ENCODE measurements at regions not wholly inside any gene's neighbourhood (a gene's known extent, or its start where the extent isn't known, plus 50 kb on each side); places are given as distances from the start of the nearest gene placed in this dataset.

DNA sequence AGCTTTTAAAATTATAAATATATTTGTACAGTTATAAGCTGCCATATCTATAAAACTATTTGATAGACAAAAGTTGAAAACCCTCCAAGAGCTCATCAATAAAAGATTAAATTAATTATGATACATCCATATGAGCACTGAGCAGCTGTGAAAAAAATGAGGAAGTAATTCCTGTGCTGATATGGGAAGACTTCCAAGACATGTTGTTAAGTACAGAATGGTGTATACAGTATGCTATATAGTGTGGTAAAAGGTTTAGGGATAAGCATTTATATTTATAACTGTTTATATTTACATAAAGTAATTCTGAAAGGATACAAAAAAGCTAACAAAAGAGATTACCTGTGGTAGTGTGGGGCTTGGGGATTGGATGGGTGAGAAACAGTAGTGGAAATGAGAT, 92.8 kb upstream of the BMP2K start:
- H3K36me3 ChIP-seq (replicated peaks): no peaks in the 10 kb centered on the region
- no peak for DNase-seq (ENCODE audit: low spot score in 2 of 2)
- H3K4me3 ChIP-seq: no peak overlapping the region
- H3K4me1 ChIP-seq: no peaks in the 10 kb centered on the region
- H3K27me3 ChIP-seq (ENCODE audit: low read depth): no peaks in the 10 kb centered on the region
- in situ Hi-C loops (cut with MboI; ENCODE audit: low sequenced_read_pairs): no loop called here
- H3K9me3 ChIP-seq: no peaks in the 10 kb centered on the region

DNA sequence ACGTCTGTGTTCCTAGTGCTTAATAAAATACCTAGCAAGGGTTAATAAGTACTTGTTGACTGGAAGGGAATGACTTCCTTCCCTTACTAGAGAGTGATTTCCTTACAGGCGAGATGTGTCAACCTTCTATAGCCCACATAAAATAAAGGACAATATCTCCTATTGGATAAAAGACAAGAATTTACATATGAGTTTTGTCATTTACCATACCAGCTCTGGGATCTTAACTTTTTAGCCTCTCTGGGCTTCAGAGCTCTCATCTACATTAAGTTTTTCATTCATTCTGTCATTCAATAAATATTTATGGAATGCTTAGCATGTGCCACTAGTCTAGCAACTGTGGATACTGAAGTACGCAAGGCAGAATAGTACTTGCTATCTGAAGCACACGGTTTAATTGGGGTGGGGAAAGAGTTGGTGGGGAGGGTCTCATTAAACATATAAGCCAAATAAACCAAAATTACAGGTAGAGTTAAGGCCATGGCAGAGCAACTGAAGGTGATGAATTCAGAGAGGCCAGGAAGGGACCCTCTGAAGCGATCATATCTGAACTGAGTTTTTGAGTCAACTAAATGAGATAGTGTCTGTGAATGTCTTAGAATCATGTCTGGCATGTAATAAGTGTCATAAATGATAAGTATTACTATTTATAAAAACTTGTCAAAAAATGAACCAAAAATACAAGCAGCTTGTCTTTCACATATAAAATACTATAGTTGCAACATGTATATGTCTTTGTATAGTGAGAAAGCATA, 91.6 kb upstream of the BMP2K start:
- in situ Hi-C loops (cut with MboI; ENCODE audit: low sequenced_read_pairs): no loop called here
- Histone ChIP-seq H3K4me1 (no peaks in the 10 kb centered on the region), H3K27me3 (ENCODE audit: low read depth) (no peaks in the 10 kb centered on the region), H3K4me3 (no peak overlapping the region), H3K9me3 (no peaks in the 10 kb centered on the region), H3K36me3 (replicated peaks) (no peaks in the 10 kb centered on the region)
- DNase-seq (ENCODE audit: low spot score in 2 of 2): no peak

DNA sequence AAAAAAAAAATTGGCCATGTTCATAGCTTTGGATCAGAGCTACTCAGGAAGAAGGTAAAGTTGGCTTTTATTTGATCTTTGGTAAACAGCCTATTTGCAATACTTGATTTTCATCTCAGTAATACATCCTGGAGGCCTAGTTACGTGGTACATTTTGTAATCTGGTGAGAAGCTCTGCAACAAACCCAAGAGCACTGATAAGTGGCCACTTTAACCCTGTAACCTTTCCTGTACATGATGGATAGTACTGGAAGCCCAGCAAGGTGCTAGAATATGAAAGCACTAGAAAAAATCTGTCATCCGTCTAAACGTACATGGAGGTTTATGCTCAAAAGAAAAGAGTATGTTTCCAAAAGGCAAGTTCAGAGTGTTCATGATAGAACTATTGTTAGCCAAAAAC, 88.3 kb upstream of the BMP2K start:
- no peak for DNase-seq (ENCODE audit: low spot score in 2 of 2)

DNA sequence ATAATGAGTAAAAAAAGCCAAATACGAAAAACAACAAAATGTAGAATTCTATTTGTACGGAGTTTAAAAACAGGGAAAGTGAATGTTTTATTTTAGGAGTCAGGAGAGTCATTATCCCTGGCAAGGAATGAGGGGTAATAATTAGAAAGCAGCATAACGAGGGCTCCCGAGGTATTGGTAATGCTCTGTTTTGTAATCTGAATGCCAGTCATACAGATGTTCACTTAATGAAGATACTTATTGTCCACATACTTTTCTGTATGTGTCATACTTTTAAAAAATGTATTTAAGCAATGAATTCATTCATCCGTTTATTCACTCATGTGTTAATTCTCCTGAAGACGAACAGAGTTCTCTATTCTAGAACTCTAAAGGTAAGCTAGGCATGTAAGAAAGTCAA, 87.8 kb upstream of the BMP2K start:
- no peaks in the 10 kb centered on the region for H3K27me3 ChIP-seq (ENCODE audit: low read depth)
- no peak for DNase-seq (ENCODE audit: low spot score in 2 of 2)
- H3K9me3 ChIP-seq: no peaks in the 10 kb centered on the region
- H3K4me3 ChIP-seq: no peak overlapping the region
- H3K36me3 ChIP-seq (replicated peaks): no peaks in the 10 kb centered on the region
- no peaks in the 10 kb centered on the region for H3K4me1 ChIP-seq
- in situ Hi-C loops (cut with MboI; ENCODE audit: low sequenced_read_pairs): no loop called here

More for the DNA sequence above, 88.3 kb upstream of the BMP2K start:
- Histone ChIP-seq H3K4me3 (no peak overlapping the region), H3K4me1 (no peaks in the 10 kb centered on the region), H3K36me3 (replicated peaks) (no peaks in the 10 kb centered on the region), H3K9me3 (no peaks in the 10 kb centered on the region), H3K27me3 (ENCODE audit: low read depth) (no peaks in the 10 kb centered on the region)
- in situ Hi-C loops (cut with MboI; ENCODE audit: low sequenced_read_pairs): no loop called here

DNA sequence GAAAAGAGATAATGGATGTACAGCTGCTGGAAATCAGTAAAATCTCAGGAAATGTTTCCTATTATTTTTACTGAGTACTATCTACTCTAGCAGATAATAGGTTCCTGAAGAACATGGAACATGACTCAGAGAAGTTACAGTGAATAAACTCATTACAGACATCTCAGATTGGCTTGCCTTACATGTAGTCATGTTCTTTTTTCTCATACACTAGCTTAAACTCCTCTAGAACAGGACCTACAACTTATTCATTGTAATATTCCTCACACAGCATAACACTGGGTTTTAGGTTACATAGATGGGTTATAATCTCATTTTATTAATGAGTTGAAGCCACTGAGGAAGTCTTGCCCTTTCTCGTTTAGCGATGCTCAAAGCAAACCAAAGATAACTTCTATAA, 86.9 kb upstream of the BMP2K start:
- Histone ChIP-seq H3K9me3 (no peaks in the 10 kb centered on the region), H3K4me3 (no peak overlapping the region), H3K4me1 (no peaks in the 10 kb centered on the region), H3K36me3 (replicated peaks) (no peaks in the 10 kb centered on the region), H3K27me3 (ENCODE audit: low read depth) (no peaks in the 10 kb centered on the region)
- in situ Hi-C loops (cut with MboI; ENCODE audit: low sequenced_read_pairs): no loop called here
- no peak for DNase-seq (ENCODE audit: low spot score in 2 of 2)

DNA sequence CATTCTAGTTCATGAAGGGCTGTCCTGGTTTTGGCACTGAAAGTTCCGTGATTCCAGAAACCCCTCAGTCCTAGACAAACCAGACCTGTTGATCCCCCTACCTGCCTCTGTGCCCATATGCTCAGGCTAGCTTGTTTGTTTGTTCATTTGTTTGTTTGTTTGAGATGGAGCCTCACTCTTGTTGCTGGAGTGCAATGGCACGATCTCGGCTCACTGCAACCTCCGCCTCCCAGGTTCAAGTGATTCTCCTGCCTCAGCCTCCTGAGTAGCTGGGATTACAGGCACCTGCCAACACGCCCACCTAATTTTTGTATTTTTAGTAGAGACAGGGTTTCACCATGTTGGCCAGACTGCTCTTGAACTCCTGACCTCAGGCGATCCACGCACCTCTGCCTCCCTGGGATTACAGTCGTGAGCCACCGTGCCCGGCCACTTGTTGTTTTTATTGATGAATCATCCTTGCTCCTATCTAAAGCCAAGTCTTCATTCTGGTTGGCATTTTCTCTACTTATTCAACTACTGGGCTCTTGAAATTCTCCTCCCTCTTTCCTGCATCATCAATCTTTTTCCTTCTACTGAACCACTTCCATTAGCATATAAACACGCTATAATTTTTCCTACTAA, 86.3 kb upstream of the BMP2K start:
- in situ Hi-C loops (cut with MboI; ENCODE audit: low sequenced_read_pairs): no loop called here
- Histone ChIP-seq H3K4me3 (no peak overlapping the region), H3K4me1 (no peaks in the 10 kb centered on the region), H3K27me3 (ENCODE audit: low read depth) (no peaks in the 10 kb centered on the region), H3K9me3 (no peaks in the 10 kb centered on the region), H3K36me3 (replicated peaks) (no peaks in the 10 kb centered on the region)
- no peak for DNase-seq (ENCODE audit: low spot score in 2 of 2)

DNA sequence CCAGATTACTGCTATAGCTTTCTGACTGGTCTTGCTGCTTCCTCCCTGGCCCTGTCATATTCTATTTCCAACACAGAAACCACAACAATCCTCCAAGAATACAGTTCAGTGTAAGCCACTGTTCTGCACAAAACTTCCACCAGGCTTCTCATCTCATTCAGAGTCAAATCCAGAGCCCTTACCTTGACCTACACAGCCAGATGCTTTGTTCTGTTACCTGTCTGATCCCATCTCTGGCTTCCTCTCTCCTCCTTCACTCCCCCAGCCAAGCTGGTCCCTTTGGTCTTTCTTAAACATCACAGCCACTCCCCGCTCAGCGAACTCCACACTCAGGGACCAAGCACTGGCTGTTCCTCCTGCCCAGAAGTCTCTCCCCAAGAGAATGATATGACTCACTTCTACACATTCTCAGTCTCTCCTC, 84.8 kb upstream of the BMP2K start:
- no peaks in the 10 kb centered on the region for H3K36me3 ChIP-seq (replicated peaks)
- H3K4me3 ChIP-seq: no peak overlapping the region
- H3K4me1 ChIP-seq: no peaks in the 10 kb centered on the region
- DNase-seq (ENCODE audit: low spot score in 2 of 2): no peak
- H3K27me3 ChIP-seq (ENCODE audit: low read depth): no peaks in the 10 kb centered on the region
- no peaks in the 10 kb centered on the region for H3K9me3 ChIP-seq
- in situ Hi-C loops (cut with MboI; ENCODE audit: low sequenced_read_pairs): no loop called here

DNA sequence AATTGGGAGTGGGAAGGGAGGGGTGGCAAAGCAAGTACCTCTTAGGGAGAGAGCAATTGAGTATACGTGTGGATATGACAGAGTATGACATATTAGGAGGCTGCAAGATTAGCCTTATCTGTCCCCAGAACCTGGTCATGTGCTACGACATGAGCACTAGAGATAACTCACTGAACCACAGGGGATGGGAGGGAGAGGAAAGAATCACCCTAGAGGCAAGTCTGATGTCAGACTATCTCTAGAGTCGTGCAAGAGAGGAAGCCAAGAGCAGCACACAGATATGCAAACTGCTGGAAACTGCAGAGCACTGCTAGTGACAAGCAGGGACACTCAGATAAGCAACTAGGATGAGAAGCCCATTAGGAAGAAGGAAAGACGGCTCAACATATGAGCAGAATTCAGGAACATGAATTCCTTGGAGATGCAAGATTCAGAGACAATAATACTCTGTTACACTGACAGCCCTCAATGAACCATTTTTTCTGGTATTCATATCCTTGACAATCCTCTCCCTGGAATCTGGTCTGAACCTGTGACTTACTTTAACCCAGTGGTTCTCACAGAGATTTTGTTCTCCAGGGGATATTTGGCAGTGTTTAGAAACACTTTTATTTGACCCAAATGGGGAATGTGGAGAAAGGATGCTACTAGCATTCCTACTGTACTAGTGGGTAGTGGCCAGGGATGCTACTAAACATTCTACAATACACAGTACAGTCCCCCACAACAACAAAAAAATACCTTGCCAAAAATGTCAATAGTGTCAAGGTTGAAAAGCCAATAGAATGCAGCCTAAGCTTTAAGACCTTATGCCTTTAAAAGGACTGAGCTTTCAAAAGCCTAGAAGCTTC, 84.0 kb upstream of the BMP2K start:
- H3K27me3 ChIP-seq (ENCODE audit: low read depth): no peaks in the 10 kb centered on the region
- DNase-seq (ENCODE audit: low spot score in 2 of 2): no peak
- no peaks in the 10 kb centered on the region for H3K4me1 ChIP-seq
- no peaks in the 10 kb centered on the region for H3K36me3 ChIP-seq (replicated peaks)
- no peak overlapping the region for H3K4me3 ChIP-seq
- H3K9me3 ChIP-seq: no peaks in the 10 kb centered on the region
- in situ Hi-C loops (cut with MboI; ENCODE audit: low sequenced_read_pairs): no loop called here

DNA sequence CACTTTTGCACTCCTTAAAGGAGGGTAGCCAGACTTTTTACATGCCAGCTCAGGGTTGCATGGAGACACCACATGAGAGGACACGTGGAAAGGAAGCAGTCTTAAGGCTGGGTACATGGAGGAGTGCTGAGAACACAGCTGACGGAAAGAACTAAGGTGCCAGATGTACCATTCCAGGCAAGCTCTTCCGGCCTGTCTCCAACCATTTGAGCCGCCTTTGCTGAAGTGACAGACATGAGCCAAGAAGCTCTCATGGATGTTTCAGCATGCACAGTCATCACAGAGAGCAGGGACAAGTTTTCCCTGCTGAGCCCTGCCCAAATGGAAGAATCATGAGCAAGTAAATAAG, 83.4 kb upstream of the BMP2K start:
- in situ Hi-C loops (cut with MboI; ENCODE audit: low sequenced_read_pairs): no loop called here
- Histone ChIP-seq H3K4me1 (no peaks in the 10 kb centered on the region), H3K4me3 (no peak overlapping the region), H3K27me3 (ENCODE audit: low read depth) (no peaks in the 10 kb centered on the region), H3K9me3 (no peaks in the 10 kb centered on the region), H3K36me3 (replicated peaks) (no peaks in the 10 kb centered on the region)
- DNase-seq (ENCODE audit: low spot score in 2 of 2): no peak

DNA sequence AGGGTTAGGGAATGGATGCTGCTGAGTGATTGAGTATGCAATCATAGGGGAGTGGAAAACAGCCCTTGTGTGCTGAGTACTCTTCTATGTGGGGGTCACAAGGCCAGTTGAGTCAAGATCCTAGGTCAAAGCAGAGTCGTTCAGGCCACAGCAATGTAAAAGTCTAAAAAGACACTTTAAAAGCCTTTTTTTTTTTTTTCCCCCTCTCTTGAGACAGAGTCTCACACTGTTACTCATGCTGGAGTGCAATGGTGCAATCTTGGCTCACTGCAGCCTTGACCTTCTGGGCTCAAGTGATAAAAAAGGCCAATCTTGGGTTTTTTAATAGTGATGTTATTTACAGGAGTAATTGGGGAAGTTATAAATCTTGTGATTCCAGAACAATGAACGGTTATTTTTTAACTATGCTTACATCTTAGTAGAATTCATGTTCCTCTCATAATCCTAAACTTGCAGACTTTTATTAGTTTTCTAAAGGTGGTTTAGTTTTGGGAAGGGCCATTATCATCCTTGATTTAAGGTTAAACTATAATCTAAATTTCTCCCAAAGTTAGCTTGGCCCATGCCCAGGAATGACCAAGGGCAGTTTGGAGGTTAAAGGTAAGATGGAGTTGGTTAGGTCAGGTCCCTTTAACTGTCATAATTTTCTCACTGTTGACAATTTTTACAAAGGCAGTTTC, 82.2 kb upstream of the BMP2K start:
- Histone ChIP-seq H3K9me3 (no peaks in the 10 kb centered on the region), H3K4me1 (no peaks in the 10 kb centered on the region), H3K4me3 (no peak overlapping the region), H3K27me3 (ENCODE audit: low read depth) (no peaks in the 10 kb centered on the region), H3K36me3 (replicated peaks) (no peaks in the 10 kb centered on the region)
- DNase-seq (ENCODE audit: low spot score in 2 of 2): no peak
- in situ Hi-C loops (cut with MboI; ENCODE audit: low sequenced_read_pairs): no loop called here

DNA sequence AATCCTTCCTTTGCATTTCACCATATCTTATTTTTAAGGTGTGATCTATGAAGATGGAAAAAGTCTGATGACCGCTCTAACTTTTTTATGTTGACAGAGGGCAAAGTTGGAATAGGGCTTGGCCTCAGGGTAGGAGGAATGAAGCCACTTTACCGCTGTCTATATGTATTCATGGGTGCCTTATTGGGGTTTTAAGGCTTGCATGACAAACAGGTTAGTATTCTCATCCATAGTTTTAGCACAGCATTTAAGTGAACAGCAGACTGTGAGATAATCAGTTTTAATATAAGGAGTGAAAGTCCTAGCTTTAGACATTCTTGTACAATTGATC, 81.7 kb upstream of the BMP2K start:
- no peaks in the 10 kb centered on the region for H3K4me1 ChIP-seq
- no peak overlapping the region for H3K4me3 ChIP-seq
- in situ Hi-C loops (cut with MboI; ENCODE audit: low sequenced_read_pairs): no loop called here
- no peaks in the 10 kb centered on the region for H3K27me3 ChIP-seq (ENCODE audit: low read depth)
- DNase-seq (ENCODE audit: low spot score in 2 of 2): no peak
- H3K36me3 ChIP-seq (replicated peaks): no peaks in the 10 kb centered on the region
- H3K9me3 ChIP-seq: no peaks in the 10 kb centered on the region

DNA sequence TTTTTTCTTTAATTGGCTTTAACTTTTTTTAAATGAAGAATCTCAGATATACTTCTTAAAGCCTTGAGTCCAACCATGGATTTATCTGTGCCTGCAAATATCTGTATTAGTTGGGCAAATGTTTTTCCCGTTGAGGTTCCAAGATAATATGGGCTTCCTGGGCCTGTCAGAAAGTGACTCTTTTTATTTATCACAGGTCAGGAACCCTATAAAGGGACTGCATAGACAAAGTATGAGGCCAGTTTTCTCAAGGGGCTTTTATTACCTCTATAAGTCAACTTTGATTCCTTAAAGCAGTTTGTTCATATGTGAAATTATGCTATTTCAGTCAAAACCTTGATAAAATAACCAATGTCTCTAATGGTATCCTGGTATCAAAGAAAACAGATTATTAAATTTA, 80.2 kb upstream of the BMP2K start:
- H3K4me1 ChIP-seq: no peaks in the 10 kb centered on the region
- H3K36me3 ChIP-seq (replicated peaks): no peaks in the 10 kb centered on the region
- no peaks in the 10 kb centered on the region for H3K9me3 ChIP-seq
- no peak for DNase-seq (ENCODE audit: low spot score in 2 of 2)
- in situ Hi-C loops (cut with MboI; ENCODE audit: low sequenced_read_pairs): no loop called here
- H3K27me3 ChIP-seq (ENCODE audit: low read depth): no peaks in the 10 kb centered on the region
- H3K4me3 ChIP-seq: no peak overlapping the region

DNA sequence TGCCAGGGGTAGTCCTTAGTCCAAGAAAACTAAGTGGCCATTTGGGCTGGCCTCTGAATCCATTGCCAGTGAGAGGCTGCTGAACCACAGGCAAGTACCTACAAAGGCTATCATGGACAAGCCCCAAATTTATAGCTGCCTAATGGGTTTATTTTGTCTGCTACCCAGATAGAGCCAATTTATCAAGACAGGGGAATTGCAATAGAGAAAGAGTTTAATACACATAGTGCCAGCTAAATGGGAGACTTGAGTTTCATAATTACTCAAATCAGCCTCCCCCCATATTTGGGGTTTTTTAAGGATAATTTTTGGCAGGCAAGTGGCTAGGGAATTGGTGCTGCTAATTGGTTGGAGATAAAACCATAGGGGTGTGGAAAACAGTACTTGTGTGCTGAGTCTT, 73.1 kb upstream of the BMP2K start:
- no peaks in the 10 kb centered on the region for H3K4me1 ChIP-seq
- DNase-seq (ENCODE audit: low spot score in 2 of 2): no peak
- H3K27me3 ChIP-seq (ENCODE audit: low read depth): no peaks in the 10 kb centered on the region
- no peaks in the 10 kb centered on the region for H3K36me3 ChIP-seq (replicated peaks)
- in situ Hi-C loops (cut with MboI; ENCODE audit: low sequenced_read_pairs): no loop called here
- H3K4me3 ChIP-seq: no peak overlapping the region
- 0 out of 2 replicates have a peak, but pooled peaks cover 3% of the 10 kb centered on the region for H3K9me3 ChIP-seq

DNA sequence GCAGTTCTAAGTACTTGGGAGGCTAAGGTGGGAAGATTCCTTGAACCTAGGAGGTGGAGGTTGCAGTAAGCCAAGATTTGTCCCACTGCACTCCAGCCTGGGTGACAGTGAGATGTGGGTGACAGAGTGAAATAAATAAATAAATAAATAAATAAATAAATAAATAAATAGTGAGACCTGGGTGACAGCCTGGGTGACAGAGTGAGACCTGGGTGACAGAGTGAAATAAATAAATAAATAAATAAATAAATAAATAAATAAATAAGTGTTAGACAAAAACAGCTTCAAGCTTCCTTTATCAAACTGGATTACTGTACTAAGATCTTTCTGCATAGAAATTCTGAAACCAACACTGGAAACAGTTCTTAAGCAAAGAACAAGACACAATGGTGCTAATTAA, 71.8 kb upstream of the BMP2K start:
- Histone ChIP-seq H3K27me3 (ENCODE audit: low read depth) (no peaks in the 10 kb centered on the region), H3K9me3 (0 out of 2 replicates have a peak, but pooled peaks cover 3% of the 10 kb centered on the region), H3K4me3 (no peak overlapping the region), H3K36me3 (replicated peaks) (no peaks in the 10 kb centered on the region), H3K4me1 (no peaks in the 10 kb centered on the region)
- DNase-seq (ENCODE audit: low spot score in 2 of 2): no peak
- in situ Hi-C loops (cut with MboI; ENCODE audit: low sequenced_read_pairs): no loop called here
